ENCODE measurements at regions not wholly inside any gene's neighbourhood (a gene's known extent, or its start where the extent isn't known, plus 50 kb on each side); places are given as distances from the start of the nearest gene placed in this dataset.

DNA sequence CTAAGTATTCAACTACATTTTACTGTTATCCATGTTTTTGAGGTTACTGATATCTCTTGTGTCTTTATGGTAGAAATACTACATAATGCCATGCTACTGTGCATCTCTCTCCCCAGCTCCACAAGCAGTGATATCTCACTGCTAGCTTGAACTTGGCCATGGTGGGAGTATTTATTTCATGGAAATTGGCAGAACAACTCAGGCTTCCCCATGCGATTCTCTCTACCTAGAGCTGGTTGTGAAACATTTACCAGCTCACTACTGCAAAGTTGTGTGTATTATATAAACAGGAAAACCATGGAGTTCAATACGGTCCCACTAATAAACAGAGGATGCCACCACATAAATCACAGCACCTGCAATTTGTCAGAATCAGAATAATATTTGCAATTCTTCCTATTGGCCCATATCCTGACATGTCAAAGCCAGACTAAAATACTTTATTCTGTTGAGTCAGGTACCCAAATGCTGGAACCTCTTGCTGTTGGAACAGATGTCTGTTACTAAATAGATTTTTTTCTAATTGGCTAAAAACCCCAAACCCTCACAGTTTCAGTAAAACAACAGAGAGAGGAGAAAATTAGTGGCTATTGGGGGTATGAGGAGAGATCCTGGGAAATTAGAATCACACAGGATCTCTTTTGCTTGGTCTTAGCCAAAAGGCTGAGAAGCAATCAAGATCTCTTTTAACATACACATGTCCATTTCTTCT lies 91.4 kb upstream of the SLC10A2 start:
- no peak for DNase-seq

DNA sequence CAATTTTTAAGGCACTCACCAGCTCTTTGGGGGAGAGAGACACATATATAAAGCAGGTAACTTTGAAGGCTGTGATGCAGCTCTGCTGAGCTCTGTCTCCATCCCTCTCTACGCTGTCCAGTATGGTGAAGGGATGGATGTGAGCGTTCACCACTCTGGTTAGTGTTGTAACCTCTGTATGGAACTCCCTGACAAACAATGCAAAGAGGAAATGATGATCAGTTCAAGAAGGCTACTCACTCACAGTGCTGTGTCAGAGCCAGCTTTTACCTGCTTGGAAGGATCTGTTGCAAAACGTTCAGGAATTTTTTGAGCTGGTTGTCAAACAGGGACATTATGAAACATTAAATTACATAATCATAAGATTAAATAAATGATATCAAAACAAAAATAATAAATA lies 90.8 kb upstream of the SLC10A2 start:
- no peak for DNase-seq

DNA sequence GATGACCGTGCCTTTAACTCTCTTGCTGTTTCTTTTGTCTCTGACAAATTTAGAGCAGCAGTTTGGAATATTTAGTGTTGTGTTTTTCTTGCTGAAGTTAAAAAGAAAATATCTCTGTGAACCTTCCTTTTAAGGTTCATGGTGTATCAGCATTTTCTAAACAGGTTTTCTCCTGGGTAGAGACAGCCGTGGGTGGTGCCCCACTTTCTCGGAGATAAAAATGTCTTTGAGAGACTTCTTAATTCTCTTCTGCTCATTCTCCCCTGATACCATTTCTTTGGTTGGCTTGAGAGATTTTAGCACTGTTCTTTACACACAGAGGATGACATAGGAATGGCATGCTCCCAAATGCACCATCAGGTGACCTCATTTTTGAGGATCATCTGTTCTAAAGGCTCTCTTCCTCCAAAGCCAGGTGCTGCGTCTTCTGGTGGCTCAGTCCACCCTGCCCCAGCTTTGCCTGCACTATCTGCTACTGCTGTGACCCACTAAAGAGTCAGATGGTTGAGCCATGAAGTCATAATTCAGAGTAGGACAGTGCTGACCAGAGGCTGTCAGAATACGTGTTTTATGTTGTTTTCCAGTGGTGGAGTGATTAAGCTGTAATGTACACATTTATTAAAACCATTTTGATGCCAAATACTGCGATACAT lies 90.3 kb upstream of the SLC10A2 start:
- DNase-seq, result no peak

DNA sequence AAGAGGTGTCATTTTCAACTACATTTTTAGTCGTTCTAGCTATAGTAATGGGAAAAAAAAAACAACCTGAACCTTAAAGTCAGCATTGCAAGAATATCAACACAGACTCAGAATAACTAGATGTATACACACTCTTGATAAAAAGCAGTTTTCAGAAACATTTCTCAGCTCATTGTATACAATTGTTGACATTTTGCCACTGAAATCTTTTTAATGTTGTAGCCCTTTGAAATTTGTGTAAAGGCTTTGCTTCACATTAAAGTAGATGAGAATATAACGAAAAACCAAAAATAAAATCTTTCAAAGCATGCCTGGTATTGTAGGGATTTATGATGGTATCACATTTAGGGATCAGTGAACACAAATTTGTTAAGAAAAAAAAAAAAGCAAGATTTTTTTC lies 87.2 kb upstream of the SLC10A2 start:
- DNase-seq, result no peak

DNA sequence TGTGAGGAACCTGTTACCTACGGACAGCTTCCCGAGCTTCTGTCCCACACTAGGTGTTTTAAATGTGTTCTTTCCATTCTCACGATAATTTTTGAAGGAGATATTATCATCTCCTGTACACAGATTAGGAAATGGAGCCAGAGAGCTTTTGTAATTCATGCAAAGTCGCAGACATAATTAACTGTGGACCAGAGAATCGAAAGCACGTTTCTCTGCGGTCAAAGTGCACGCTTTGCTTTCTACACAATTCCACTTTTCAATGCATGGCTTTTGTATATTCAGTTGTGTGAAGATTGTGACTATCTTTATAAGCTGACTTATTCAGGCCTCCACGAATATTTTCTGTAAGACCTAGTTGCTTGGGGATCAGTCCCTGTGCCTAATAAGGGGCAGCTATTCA lies 81.7 kb upstream of the SLC10A2 start:
- DNase-seq, result no peak

DNA sequence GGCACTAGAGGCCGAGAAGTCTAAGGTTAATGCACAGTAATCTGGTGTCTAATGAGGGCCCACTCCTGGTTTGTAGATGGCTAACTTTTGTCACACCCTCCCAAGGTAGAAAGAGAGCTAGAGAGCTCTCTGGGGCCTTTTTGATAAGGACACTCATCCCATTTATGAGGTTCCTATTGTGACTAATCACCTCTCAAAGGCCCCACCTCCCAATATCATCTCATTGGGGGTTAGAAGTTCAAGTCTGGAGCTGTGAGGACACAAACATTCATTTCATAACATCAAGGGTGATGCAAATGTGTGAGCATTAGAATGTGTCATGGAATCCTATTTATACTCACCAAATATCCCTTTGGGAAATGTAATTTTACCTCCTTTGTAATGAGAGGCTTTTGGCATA lies 79.2 kb upstream of the SLC10A2 start:
- no peak for DNase-seq

DNA sequence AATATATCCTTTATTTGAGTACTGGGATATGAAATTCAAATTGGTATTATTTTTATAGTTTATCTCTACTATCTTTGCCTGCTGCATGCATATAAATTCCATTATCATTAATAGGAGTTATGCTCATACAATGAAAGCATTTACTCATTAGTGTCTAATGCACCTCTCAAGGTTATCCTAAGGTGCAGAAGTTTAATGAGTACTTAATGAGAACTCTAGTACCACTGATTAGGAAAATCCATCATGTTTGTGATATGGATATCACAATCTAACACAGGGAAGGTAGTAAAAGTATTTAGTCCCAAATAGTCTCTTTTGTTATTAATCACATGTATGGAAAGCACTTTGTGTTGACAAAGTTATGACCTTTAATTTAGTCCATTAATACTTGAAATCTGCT lies 77.2 kb upstream of the SLC10A2 start:
- no peak for DNase-seq

DNA sequence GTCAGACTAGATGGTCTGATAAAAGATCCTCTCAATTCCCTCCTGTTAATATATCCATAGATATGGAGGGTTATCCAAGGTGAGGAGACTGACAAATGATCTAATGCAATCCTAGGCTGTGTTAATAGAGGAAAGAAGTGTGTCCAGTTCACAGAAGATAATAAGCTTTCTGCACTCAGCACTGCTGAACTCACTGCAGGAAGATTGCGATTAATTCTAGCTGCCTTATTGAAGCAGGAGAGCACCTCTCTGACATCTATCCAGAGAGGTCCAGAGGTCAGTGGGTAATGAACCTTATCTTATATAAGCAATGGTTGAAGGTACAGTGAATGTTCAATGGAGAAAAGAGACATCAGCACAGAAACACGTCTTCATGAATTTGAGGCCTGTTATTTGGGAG lies 75.9 kb upstream of the SLC10A2 start:
- DNase-seq, result no peak

DNA sequence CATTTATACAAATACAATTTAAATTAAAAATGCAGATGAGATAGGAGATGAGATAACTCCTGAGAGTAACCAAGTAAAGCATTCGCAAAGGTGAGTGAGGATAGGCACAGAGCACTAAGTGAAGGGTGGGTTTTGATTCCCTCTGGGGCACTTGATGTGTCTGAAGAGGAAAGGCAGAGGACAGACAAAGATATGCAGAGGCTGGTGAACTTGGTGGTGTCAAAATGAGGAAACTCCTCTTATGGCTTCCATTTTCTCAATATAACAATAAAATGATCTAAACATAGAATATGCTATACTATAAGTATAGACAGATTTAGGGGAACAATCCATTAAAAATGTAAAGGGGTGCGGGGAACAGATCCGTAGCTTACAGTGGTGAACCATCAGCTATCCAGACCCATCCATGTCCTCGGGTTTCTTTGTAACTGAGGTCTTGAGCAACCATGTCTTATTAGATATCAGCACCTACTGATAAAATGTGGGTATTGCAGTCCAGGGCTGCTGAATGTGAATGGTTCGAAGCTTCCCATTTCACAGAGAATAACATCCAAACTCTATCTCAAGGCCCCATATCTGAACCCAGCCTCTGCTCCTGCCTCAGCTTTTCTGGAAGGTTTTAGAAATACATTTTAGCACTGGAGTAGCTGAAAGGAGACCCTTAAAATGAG lies 73.9 kb upstream of the SLC10A2 start:
- DNase-seq, result no peak

DNA sequence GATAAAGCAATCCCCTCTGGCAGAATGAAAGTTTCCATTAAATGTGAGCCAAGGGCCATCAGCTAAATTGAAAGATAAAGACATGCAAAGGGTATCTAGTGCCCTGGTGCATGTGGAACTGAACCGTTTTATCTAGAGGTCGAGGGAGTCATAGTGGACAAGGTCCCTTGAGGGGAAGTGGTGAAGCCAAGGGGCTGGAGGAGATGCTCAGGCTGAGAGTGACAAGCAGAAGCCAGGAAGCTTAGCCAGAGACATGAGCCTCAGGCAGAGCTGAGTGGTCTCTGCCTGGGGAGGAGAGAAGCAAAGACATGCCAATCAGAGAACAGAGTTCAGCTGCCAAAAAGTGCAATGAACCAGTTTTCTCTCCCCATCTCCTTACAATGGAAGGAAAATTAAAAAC lies 68.1 kb upstream of the SLC10A2 start:
- no peak for DNase-seq

DNA sequence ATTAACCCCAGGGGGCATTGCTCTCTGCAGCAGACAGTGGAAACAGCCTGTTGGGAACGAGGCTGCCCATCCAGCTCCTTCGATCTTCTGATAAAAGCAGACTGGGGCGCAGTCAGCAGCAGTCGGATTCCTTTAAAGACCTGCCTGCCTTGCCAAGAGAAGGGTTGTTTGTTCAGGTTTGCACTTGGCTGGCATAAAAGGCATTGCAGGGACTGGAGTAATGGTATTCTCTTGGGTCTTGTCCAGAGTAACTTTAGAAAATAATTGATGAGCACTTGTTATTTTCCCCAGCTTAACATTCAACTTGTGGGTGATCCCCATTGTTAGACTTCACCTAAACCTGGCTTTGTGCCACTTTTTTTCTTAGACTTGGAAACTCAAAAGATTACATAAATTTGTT lies 67.3 kb upstream of the SLC10A2 start:
- no peak for DNase-seq

DNA sequence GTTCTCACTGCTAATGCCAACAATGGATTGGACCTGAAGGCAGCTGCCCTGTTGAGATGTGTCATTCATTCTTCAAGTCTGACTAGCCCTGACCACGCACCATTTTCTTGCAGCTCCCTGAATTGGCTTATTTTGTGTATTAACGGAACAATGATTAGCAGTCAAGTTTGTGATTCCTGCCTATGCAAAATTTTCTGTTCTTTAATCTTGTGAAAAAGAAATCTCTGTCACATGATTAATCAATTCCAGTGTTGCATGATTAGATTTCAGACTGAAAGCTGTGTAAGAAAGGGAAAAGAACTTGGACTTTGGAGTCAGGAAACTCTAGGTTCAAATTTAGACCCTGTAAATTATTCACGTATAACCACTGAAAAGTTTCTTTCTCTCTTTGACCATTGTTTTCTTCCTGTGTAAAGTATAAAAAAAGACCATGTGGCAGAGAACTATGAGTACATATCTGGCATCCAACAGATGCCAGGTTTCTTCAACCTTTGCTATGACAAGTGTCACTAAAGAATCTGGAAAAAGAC lies 64.5 kb upstream of the SLC10A2 start:
- no peak for DNase-seq

DNA sequence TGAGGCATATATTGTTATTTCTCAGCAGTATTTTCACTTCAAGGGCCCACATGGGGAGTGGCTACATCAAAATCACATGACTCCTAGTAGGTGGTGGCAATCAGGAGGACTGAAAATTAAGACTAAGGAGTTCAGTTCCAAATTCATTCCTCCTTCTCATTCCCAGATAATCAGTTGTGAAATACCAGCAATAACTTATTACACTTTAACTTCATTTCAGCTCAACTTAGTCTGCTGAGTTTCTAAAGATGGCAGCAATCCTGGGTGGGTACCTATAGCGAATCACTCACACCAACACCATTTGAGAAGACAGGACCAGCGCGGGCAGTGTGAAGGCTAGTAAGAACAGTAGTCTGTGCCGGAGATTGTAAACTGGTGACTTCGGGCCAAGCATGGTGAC lies 63.9 kb upstream of the SLC10A2 start:
- no peak for DNase-seq
